DND-41 (cell line): ENCODE measurements at regions not wholly inside any gene's neighbourhood (a gene's known extent, or its start where the extent isn't known, plus 50 kb on each side); places are given as distances from the start of the nearest gene placed in this dataset.

ENCODE experiments used
- EZH2 ChIP-seq: IDR thresholded peaks from 3 replicates; pipeline ENCODE4 v1.6.1; 2012; ENCODE audit warnings: borderline replicate concordance, low read depth, mild to moderate bottlenecking, moderate library complexity, low read length, inconsistent platforms; ENCODE audit not compliant: severe bottlenecking
- TF ChIP-seq, protein P1 (sequence below): IDR thresholded peaks from 2 replicates; pipeline ENCODE4 v1.5.1; 2012; ENCODE audit warnings: borderline replicate concordance, low read length, moderate library complexity, mild to moderate bottlenecking; ENCODE audit not compliant: poor library complexity, severe bottlenecking; ENCODE audit errors: extremely low read depth

GRCh38 chr6:11912420-11912819 is 99.7 kb upstream of the HIVEP1 start:
- TF ChIP-seq, protein P1, sequence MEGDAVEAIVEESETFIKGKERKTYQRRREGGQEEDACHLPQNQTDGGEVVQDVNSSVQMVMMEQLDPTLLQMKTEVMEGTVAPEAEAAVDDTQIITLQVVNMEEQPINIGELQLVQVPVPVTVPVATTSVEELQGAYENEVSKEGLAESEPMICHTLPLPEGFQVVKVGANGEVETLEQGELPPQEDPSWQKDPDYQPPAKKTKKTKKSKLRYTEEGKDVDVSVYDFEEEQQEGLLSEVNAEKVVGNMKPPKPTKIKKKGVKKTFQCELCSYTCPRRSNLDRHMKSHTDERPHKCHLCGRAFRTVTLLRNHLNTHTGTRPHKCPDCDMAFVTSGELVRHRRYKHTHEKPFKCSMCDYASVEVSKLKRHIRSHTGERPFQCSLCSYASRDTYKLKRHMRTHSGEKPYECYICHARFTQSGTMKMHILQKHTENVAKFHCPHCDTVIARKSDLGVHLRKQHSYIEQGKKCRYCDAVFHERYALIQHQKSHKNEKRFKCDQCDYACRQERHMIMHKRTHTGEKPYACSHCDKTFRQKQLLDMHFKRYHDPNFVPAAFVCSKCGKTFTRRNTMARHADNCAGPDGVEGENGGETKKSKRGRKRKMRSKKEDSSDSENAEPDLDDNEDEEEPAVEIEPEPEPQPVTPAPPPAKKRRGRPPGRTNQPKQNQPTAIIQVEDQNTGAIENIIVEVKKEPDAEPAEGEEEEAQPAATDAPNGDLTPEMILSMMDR, result peak; percentile 24
- TF ChIP-seq EZH2, result no peak
